GM19468 (cell line): ENCODE measurements at regions not wholly inside any gene's neighbourhood (a gene's known extent, or its start where the extent isn't known, plus 50 kb on each side); places are given as distances from the start of the nearest gene placed in this dataset.

ENCODE experiments used
- ATAC-seq: cut with Tn5 transposase; IDR thresholded peaks from one replicate; pipeline ENCODE4 v1.9.1; 2021; ENCODE audit warnings: mild to moderate bottlenecking, moderate library complexity, moderate number of reproducible peaks; ENCODE audit not compliant: unreplicated experiment; ENCODE audit errors: extremely low read depth

DNA sequence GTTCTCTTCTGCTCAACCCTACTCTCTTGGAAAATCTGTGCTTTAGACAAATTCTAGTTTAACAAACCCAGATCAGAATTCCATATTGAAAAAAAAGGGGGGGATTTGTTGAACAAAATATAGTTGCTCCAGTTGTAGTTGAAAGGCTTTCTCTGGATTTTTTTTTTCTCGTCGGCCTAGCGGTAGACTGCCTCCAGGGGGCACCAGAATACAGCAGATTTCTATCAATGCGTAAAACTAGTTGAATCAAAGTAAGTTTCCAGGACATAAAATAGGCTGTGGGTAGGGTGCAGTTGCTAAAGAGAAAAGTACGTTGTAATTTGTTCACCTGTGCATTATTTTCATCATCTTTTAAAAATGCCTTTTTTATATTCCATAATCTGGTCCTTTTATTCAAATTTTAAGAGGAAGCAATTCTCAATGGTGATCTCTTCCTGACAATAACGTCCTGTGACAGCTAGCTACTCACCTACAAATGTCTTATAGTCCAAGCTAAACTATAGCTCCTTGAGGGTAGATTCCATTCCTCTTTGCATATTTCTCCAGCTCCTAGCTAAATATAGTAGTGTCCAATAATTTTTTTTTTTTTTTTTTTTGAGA is 105.4 kb downstream of the PERP start:
- no peak for ATAC-seq

DNA sequence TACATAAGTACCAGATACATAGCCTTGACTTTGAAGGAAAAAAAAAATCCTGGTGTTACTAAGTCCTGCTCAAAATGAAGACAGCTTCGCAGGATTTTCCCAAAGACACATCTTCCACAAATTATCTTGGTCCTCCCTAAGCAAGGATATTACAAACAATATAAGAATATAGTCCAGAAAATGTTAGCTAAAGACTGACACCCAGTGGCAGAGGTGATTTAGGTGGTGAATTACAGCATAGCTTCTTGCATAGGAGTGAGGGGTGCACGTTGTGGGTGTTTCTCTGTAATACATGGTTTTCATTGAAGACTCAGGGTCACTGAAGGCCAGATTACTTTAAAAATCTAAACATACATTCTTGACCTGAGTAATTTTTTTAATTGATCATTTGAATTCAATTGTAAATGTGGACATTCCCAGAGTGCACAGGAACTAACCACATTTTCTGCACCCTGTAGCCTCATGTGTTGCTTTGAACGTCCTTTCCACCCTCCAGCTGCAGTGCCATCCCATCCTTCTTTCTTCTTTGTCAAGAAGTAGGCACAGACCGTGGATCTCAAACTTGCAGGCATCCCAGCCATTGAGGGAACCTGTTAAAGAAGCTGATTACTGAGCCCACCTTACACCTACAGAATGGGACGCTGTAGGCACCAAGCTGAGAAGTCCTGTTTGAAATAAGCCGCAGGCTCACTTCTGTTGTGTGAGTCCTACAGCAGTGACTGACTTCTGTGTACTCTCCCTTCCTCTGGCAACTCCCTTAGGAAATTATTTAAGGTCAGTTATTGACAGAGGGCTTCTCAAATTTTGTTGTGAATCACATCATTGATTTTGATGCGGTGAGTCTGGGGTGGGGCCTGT is 102.6 kb downstream of the PERP start:
- ATAC-seq = no peak

DNA sequence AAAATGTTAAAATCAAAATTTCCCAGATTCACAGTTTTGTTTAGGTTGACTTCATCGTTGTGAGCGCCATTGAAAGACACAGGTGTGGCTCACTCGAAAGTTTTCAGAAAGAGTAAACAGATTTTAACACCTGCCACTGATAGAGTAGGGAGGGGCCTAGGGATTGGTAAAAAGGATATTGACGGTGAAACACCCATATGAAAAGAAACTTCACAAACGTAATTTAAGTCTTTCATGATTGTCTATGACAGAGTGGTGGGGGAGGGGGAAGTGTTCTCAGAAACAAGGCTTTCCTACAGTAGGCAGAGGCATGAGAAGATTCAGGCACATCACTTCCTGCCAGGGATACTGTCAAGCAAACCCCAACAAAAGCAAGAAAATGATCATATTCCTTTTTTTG is 101.4 kb downstream of the PERP start:
- ATAC-seq = no peak

DNA sequence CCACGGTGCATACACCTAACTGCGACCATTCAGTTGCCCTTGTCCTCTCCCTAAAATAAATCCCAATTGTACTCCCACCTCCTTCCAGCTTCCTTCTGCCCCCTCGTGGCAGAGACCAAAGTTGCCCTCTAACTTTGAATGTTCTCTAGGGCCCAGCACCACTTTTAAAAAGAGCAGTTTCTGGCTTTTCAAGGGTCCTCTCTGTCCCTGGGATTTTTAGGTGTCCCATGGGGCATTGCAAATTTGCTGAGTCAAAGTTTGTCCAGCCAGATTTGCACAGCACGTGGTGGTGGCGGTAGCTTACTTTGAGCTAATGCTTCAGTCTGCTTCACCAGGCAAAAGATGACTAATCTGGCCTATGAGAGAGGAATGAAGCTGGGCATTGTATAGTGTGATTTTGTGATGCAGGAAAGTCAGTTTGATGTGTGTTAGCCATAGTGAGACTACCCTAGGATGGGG is 100.2 kb downstream of the PERP start:
- ATAC-seq = no peak

DNA sequence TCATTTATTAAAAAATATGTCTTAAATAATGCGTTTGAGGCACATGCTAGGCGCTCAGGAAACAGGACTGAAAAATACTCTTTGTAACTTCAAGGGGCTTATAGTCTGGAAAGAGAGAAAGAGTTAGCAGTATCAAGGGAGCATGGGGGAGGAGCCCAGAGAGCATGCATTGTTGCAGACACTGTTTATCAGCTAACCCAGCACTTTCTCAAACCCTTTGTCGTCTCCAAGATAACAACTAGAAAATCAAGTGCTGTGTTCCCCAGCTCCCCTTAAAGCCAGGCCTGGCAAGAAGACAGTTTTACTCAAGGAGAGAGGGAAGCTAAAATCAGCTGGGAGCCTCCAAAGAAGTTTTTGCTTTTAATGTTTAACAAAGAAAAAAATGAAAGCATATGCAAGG is 98.4 kb downstream of the PERP start:
- no peak for ATAC-seq

DNA sequence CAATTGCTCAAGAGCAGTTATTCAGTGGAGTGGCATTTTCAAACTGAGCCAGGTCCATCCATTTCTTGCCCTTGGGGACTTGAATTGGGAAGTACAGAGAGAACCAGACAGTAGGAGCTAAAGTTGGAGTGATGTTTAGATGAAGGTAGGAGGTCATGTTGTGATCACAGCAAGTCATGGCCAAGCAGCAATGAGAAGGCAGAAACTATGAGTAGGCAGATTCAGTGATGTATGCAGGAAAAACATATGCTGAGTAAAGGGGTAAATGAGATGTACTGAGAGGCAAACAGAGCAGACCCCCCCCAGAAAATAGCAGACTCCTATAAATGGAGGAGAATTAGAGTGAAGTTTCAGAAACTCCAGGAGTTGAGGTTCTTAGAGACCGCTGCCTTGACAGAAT is 95.8 kb downstream of the PERP start:
- ATAC-seq = no peak

DNA sequence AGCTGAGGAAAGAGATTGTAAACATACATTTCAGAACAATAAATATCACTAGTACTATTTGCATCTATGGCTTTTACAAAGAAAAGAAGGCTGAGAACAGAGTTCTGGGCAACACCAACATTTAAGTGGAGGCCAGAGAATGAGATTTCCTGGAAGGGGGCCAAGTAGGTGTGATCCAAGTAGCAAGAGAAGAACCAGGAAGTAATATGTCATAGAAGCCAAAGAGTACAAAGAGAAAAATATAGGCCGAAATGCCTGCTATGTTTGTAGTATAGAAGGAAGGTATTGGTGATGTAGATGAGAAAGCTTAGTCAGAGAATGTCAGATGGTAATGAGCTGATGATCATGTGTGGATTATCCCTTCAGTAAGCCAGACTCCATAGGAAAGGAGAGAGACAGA is 94.5 kb downstream of the PERP start:
- ATAC-seq = no peak

DNA sequence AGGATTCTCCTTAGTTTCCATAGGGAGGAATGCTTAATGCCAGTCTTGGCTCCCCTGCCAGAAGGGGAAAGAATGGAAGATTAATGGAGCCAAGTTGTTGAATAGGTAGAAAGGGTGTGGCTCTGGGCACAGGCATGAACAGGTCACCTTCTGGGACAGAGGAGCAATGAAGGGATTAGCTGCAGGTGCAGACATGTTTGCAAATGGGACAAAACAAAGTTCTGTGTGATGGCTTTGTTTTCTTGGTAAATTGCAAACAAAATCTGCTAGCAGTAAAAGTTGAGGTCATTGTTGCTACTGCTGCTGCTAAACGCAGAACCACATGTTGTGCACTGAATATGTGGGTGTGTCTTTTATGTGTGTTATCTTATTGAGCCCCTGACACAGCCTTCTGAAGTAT is 93.3 kb downstream of the PERP start:
- ATAC-seq = no peak

DNA sequence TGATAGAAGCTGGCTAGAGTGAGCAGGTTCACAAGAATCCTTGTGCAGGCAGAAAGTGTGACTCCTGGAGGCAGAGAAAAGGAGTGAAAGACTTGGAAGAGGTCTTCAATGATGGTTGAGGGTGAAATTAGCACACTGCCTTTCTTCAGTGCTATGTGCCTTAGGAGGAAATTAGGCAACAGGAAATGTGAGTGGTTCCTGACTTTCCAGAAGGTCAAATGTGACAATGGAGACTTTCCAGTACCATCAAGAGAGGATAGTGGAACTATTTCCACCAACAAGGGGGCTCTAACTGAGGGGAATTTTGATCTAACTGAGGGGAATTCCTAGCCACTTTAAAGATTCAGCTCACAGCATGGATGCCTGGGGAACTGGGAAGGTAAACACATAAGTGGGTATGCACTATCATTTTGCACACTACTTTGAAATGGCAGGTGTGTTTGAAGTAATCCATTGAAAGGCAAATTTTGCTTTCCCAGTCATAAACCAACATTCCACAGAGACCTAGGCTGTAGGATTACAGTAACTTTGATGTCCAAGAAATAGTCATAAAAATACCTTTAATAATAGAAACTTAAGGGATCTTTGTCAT is 90.0 kb downstream of the PERP start:
- no peak for ATAC-seq

DNA sequence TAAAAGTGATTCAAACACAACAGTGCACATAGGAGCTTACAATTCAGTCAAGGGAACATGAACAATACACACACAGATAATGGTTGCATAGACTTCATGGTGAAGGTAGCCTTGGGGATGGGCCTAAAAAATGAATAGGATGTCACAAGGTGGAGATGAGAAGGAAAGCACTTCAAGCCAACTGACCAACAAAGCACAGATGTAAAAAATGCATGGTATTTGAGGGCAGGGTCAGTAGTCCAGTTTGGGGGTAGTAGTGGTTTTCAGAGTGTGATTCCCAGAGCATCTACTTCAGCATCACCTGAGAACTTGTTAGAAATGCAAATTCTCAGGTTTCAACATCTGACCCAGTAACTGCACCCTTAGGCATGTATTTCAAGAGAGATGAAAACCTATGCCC is 88.9 kb downstream of the PERP start:
- no peak for ATAC-seq

DNA sequence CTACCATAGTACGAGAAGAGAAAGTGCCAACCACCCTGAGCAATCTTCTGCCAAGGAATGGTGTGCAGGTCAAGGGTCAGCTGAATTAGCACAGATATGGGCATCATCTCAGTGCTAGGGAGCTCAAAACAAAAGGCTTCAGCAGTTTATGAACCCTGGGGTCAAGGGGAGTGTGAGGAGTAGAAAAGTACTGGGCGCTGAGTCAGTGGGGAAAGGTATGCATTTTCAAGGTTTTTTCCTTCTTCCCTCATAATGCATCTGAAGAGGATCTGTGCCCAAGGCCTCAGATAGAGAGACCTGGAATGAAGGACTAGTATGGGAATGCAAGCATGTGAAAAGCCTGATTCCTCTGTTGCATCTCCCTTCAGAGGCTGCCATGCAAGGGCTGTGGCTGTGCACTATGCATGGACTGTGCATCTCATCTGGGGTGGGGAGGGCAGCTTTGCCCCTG is 81.7 kb downstream of the PERP start:
- ATAC-seq = no peak

DNA sequence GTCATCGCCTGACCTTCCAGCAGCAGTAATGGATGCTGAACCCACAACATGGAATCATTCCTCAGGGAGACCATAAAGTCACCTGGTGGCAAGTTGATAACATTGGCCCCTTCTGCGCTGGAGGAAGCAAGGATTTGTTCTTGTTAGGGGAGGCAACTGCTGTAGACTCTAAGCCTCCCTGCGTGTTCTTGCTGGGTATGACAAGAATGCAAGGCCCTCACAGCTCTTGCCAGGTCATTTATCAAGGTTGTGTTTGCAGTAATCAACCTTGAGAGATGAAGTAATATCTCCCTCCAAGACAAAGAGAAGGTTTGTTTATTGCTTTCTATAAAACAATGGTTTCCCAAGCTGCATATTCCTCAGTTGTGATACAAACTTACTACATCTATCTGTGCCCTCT is 80.9 kb downstream of the PERP start:
- no peak for ATAC-seq

DNA sequence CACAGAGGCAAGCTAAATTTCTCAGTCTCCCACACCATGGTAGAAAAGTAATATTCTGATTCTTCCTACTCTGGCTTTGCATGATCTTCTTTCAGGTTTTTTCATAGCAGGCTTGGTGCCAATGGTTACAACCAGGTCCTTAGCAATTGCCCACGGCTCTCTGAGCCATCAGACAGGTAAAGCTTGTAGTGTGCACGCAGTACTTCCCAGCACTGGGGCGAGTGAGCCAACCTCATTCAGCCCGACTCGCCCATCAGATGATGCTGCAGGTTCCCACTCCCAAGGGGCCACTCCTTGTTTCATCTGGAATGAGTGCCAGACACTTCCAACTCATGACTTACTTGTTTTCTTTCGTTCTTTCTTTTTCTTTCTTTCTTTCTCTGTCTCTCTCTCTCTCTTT is 78.3 kb downstream of the PERP start:
- no peak for ATAC-seq

DNA sequence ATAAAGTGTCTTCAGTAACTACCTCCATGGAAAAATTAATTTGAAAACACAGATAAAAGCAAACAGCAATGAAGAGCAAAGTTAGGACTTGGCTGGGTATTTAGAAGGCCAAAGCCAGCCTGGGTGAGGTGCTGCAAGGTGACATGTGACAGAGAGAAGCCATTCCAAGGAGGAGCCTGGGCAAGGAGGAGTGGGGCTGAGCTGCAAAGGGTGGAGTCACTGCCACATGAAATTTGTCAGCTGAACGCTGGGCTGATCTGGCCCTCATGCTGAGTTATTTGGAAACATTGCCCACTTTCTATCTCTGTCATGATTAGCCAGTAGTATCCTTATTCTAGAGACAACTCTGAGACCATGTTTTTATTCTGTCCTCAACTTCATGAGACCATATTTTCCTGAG is 76.3 kb downstream of the PERP start:
- no peak for ATAC-seq

DNA sequence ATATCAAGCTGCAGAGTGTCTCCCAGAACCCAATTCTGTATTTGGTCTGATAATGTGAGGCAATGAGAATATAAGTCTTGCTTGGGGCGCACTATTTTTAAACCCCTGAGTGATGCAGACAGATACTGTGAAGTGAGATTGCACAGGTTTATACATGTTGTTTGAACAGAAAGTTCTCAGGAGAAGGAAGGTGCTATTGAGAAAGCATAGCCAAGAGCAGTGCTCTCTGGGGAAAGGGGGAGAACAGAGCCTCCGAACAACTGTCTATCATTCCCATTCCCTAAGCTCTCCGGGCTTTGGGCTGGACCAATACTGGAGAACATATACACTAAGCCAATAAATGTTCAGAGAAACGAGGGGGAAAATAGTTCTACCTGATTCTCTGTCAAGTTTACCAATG is 75.8 kb downstream of the PERP start:
- ATAC-seq = no peak

DNA sequence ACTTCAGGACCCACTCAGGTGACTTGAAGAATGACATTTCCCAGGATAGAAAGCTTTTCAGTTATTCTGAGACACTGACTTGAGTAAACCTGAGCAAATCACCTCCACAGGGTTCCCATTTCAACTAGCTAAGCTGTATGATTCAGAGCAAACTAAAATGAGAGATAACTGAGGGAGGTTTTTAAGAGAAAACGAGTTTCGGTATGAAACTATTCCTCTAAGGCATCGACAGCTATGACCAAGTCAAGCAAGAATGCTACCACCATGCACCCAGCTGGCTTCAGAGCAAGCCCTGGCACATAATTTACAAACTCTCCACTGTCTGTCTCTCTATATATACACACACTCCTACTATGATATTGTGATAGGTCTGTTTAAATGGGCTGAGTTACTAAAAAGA is 75.4 kb downstream of the PERP start:
- ATAC-seq = no peak

DNA sequence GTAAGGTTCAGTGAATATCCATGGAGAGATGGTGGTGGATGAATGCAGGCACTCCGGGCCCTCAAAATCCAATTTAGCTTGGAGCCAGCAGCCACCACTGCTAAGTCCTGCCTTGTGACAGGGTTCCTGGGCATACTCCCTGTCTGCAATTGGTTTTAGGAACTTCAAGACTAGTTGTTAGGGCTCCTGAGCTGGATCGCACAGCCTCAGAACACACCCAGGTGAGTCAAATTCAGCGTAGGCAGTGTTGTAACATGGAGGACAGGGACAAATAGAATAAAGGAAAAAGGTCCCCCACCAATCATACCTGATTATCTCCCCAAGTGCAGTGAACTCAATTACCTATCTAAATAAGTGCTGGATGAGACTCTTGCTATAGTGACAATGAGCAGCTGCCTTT is 74.6 kb downstream of the PERP start:
- no peak for ATAC-seq

DNA sequence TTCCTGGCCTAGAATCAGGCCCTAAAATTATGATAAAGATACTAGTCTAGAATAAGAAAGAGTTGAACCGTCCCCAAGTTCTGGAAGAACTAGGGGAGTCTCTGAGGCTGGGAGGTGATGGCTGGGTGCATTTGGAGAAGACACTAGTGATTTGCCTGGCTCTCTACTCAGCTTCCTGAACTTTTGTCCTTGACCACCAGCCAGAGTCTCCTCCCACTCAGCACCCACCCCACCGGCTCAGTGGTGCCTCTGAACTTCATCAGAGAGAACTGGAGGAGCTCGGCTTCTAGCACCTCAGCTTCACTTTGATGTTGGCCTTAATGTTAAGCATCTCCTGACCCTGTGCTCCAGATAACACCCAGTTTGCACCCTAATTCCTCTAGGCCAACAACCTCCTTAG is 73.0 kb downstream of the PERP start:
- no peak for ATAC-seq

DNA sequence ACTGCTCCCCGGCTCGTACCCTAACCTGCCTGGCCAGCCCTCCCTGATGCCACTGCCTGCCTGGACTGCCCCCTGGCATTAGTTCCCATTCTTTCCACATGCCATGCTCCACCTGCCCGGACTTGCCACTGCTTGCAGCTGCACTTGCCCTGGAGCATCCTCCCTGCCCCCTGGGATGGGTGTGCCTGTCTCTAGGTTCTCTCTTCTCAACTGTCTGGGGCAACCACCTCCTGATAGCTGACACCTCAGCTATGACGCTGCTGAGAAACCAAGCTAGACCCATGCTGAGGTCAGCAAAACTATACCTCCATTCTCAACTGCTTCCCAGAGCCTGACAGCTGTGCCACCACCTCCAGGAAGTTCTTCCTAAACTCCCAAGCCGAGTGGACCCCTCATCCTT is 72.1 kb downstream of the PERP start:
- no peak for ATAC-seq

DNA sequence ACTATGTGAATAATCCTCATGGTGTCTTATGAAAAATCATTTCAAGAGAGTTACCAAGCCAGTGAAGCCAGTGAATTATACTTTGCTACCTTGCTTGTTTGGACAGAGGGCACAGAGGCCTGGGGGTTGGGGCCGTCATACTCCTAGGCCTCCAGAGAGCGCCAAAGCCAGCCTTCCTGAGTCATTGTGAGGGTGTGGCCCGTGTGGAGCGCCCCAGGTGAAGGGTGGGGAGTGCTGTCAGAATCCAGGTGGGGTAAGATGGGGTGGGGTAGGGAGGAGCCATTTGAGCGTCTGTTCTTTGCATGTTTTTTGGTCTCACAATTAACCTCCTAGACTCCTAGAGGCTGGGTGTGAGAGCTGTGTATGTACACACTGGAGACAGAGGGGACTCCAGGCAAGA is 71.1 kb downstream of the PERP start:
- no peak for ATAC-seq

DNA sequence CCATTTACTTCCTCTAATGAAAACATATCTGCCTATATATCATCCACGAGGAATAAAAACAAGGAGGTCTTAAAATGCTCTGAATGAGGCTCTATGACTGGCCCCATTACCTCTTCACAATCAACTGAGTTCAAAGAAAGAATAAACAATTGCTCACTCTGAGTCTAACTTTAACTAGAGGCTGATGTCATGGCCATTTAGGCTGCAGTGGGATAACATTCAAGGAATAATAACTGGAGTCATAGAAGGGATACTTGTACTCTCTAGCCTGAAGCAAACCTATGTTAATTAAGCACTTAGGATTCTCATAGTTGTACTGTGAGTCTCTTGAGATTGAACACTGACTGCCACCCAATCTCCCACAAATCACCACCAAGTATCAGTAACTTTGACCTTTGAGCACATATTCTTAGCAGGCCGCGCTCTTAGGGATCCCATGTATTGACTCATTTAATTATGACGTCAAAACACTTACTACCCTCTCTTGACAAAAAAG is 70.2 kb downstream of the PERP start:
- no peak for ATAC-seq
